Kidney epithelial cell (primary cell): ENCODE measurements at regions not wholly inside any gene's neighbourhood (a gene's known extent, or its start where the extent isn't known, plus 50 kb on each side); places are given as distances from the start of the nearest gene placed in this dataset.

Experiments used
- DNase-seq: peaks from one replicate; pipeline ENCODE4 v3.0.0-alpha.2; 2010; ENCODE audit warnings: low read depth
- H3K27me3 ChIP-seq: 2 replicates; pipeline ENCODE4 v1.6.0; 2011; ENCODE audit warnings: low read length; ENCODE audit not compliant: control insufficient read depth, insufficient read depth
- H3K36me3 ChIP-seq: 2 replicates; pipeline ENCODE4 v1.5.1; 2011; ENCODE audit warnings: low read length; ENCODE audit not compliant: control insufficient read depth, insufficient read depth
- H3K4me3 ChIP-seq: 2 replicates; pipeline ENCODE4 v1.5.1; 2011; ENCODE audit warnings: low read depth, mild to moderate bottlenecking, control low read depth, low read length
- CTCF ChIP-seq: IDR thresholded peaks from 2 replicates; pipeline ENCODE4 v1.5.1; 2011; ENCODE audit warnings: mild to moderate bottlenecking, moderate library complexity, low read length, control low read depth, inconsistent platforms; ENCODE audit not compliant: insufficient read depth, poor library complexity, severe bottlenecking

DNA sequence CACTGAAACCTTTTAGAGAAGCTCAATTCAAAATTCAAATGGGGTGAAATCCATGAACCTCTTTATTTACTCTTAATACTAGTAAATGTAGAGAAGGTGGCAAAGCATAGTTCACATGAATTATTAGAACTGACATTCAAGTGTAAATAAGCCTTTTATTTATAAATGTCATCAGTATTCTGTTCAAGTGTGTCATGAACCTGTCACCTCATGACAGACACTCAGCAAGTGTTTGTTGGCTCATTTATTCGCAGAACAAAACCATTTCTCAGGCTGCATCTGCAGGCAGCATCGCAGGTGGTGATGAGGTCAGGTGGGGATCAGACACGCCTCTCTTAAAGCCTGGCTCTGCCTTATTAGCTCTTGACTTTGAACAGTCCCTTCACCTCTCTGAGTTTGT, 116.6 kb downstream of the SETD4 start:
- no peak for TF ChIP-seq CTCF
- Histone ChIP-seq H3K4me3 (no peak overlapping the region), H3K36me3 (no peaks in the 10 kb centered on the region), H3K27me3 (no peaks in the 10 kb centered on the region)
- DNase-seq = no peak

GRCh38 chr21:35942211-35943144, 117.8 kb downstream of the SETD4 start:
- no peak for TF ChIP-seq CTCF
- DNase-seq = no peak

GRCh38 chr21:35940074-35940927, 120.0 kb downstream of the SETD4 start:
- Histone ChIP-seq H3K27me3 (no peaks in the 10 kb centered on the region), H3K4me3 (no peak overlapping the region), H3K36me3 (no peaks in the 10 kb centered on the region)
- DNase-seq = no peak
- TF ChIP-seq CTCF = peak; percentile 69

More at GRCh38 chr21:35942211-35943144, 117.8 kb downstream of the SETD4 start:
- Histone ChIP-seq H3K27me3 (no peaks in the 10 kb centered on the region), H3K36me3 (no peaks in the 10 kb centered on the region), H3K4me3 (no peak overlapping the region)

DNA sequence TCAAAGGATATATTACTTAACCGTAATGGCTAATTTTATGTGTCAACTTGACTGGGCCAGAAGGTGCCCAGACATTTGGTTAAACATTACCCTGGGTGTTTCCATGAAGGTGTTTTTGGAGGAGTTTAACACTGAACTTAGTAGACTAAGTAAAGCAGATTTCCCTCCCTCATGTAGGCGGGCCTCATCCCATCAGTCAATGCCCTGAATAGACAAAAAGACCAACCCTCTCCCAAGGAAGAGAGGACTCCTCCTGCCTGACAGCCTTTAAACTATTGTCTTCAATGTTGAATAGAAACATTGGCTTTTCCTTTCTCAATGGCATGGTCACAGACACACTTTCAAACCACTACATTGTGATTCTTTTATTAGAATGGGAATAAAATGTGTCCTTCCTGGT, 121.9 kb downstream of the SETD4 start:
- Histone ChIP-seq H3K27me3 (no peaks in the 10 kb centered on the region), H3K36me3 (no peaks in the 10 kb centered on the region), H3K4me3 (no peak overlapping the region)
- DNase-seq = no peak
- no peak for TF ChIP-seq CTCF

DNA sequence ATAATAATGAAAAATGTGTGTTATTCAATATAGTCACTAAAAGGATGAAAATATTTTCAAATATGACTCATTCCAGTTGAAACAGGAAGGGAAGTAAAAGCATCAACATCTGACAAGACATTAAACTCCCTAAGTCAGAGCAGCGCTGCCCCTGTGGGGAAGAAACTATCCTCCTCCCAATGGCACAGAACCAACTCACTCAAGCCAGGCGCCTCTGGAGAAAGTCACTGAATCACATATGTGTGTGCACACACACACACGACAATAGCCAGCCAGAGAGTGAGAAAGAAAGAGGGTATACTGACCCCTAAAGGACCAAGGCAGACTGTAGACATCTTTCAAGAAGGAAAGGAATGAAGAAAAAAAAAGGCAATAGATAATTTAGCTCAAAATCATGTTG, 126.9 kb downstream of the SETD4 start:
- Histone ChIP-seq H3K4me3 (no peak overlapping the region), H3K27me3 (no peaks in the 10 kb centered on the region), H3K36me3 (no peaks in the 10 kb centered on the region)
- peak; percentile 46 for TF ChIP-seq CTCF
- peak; percentile 78 for DNase-seq
